ENCODE measurements at regions not wholly inside any gene's neighbourhood (a gene's known extent, or its start where the extent isn't known, plus 50 kb on each side); places are given as distances from the start of the nearest gene placed in this dataset.
A peak's percentile ranks its signal among the peaks of the same experiment; 100 is the strongest.

DNA sequence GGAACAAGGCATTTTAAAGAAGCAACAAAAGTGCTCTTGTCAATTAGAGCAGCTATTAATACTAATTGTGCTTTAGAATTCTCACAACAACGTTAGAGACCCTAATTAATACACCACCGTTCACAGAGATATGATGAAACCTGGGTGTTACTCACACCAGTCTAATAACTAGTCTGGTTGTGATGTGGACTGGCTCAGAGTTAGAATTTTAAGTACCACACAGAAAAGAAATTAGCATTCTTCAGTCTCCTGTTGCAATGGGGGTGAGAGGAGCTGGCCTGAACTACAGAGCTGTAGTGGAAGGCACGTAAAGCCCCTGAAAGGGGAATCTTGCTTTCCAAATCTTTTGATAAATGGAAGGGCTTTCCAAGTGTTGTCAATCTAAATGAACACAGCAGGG lies 240.8 kb upstream of the TOX3 start:
- TF ChIP-seq, protein P1, sequence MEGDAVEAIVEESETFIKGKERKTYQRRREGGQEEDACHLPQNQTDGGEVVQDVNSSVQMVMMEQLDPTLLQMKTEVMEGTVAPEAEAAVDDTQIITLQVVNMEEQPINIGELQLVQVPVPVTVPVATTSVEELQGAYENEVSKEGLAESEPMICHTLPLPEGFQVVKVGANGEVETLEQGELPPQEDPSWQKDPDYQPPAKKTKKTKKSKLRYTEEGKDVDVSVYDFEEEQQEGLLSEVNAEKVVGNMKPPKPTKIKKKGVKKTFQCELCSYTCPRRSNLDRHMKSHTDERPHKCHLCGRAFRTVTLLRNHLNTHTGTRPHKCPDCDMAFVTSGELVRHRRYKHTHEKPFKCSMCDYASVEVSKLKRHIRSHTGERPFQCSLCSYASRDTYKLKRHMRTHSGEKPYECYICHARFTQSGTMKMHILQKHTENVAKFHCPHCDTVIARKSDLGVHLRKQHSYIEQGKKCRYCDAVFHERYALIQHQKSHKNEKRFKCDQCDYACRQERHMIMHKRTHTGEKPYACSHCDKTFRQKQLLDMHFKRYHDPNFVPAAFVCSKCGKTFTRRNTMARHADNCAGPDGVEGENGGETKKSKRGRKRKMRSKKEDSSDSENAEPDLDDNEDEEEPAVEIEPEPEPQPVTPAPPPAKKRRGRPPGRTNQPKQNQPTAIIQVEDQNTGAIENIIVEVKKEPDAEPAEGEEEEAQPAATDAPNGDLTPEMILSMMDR (IDR thresholded peaks at IDR 0.05), result no peak
- no peak for TF ChIP-seq POLR2A (IDR thresholded peaks at IDR 0.05)
- no peaks in the 10 kb centered on the region for H3K36me3 ChIP-seq (replicated peaks in 1 of 2)
- H3K27ac ChIP-seq, result no peak overlapping the region
- H3K4me3 ChIP-seq, result no peak overlapping the region
- no peaks in the 10 kb centered on the region for H3K4me1 ChIP-seq (replicated peaks in 1 of 2)
- H3K27me3 ChIP-seq, result no peaks in the 10 kb centered on the region
- 47 to 59% (median 54%) methylated on average over 3 of the region's 3 CpGs for WGBS, 4 donors
- intact Hi-C loops (cut with DNase I), result no loop called here
- no peak for DNase-seq
- no peaks in the 10 kb centered on the region for H3K9me3 ChIP-seq (replicated peaks in 1 of 3)

DNA sequence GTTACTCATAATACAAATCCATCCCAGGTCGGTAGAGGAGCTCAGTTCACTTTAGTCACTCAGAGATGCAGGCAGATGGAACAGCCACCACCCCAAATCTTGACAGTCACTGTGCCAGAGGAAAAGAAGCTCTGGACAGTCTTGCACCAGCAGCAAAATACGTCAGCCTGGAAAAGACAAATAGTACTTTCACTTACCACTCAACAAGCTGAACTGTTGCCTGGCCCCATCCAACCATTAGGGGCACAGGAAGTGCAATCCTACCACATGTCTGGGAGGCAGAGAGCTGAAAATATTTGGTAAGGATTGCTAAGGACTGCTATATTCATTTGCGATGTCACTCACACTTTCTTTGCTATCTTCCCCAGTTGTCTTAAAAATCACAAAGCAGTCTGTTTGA lies 239.1 kb upstream of the TOX3 start:
- WGBS, 4 donors, result 55 to 66% (median 62%) methylated on average over 3 of the region's 3 CpGs
- intact Hi-C loops (cut with DNase I), result no loop called here
- Histone ChIP-seq H3K4me1 (replicated peaks in 1 of 2) (no peaks in the 10 kb centered on the region), H3K9me3 (replicated peaks in 1 of 3) (no peaks in the 10 kb centered on the region), H3K4me3 (no peak overlapping the region), H3K36me3 (replicated peaks in 1 of 2) (no peaks in the 10 kb centered on the region), H3K27me3 (no peaks in the 10 kb centered on the region), H3K27ac (no peak overlapping the region)
- peak in 1 of 7 donors; percentile 20 for DNase-seq
- TF ChIP-seq, protein P1 (IDR thresholded peaks at IDR 0.05), result no peak
- no peak for TF ChIP-seq POLR2A (IDR thresholded peaks at IDR 0.05)

DNA sequence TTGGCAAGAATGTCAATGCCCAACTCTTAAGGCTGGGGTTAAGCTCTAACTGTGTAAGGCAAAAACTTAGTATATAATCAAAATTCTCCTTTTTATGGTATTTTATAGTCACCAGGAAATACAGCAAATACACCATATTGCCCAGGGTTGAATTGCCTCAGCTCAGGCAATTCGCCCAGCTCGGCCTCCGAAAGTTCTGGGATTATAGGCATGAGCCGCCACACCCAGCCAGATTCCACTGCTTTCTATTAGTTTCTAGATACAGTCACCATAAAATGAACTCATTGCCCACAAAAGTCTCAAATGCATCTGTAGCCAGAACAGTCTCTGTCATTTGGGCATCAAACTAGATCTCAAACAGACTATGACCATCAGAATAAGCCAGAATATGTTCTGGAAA lies 238.7 kb upstream of the TOX3 start:
- DNase-seq, result no peak
- H3K4me1 ChIP-seq (replicated peaks in 1 of 2), result no peaks in the 10 kb centered on the region
- H3K36me3 ChIP-seq (replicated peaks in 1 of 2), result no peaks in the 10 kb centered on the region
- intact Hi-C loops (cut with DNase I), result no loop called here
- TF ChIP-seq, protein P1 (IDR thresholded peaks at IDR 0.05), result no peak
- TF ChIP-seq POLR2A (IDR thresholded peaks at IDR 0.05), result no peak
- 82 to 90% (median 87%) methylated on average over 4 of the region's 4 CpGs for WGBS, 4 donors
- no peaks in the 10 kb centered on the region for H3K27me3 ChIP-seq
- no peaks in the 10 kb centered on the region for H3K9me3 ChIP-seq (replicated peaks in 1 of 3)
- no peak overlapping the region for H3K27ac ChIP-seq
- no peak overlapping the region for H3K4me3 ChIP-seq

DNA sequence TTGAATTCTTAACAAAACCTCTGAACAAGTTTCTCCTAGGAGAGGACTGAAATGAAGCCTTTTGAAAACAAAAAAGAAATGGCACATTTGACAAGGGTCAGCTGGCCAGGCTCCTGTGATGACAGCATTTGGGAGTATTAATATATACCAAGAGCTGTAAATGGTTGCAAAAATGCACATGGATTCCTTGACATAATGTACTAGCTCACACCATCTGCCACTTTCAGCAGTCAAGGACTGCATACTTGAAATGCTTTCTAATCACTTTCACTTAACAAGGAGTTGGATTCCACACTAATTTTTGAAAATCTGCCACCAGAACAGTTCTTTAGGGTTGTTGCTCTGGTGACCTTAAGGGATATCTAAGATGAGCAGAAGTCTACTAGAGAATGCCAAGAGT lies 236.7 kb upstream of the TOX3 start:
- no peak overlapping the region for H3K4me3 ChIP-seq
- H3K27ac ChIP-seq, result no peak overlapping the region
- no peak for DNase-seq
- no peaks in the 10 kb centered on the region for H3K9me3 ChIP-seq (replicated peaks in 1 of 3)
- intact Hi-C loops (cut with DNase I), result no loop called here
- no peaks in the 10 kb centered on the region for H3K4me1 ChIP-seq (replicated peaks in 1 of 2)
- TF ChIP-seq, protein P1 (IDR thresholded peaks at IDR 0.05), result no peak
- no peak for TF ChIP-seq POLR2A (IDR thresholded peaks at IDR 0.05)
- H3K27me3 ChIP-seq, result no peaks in the 10 kb centered on the region
- no peaks in the 10 kb centered on the region for H3K36me3 ChIP-seq (replicated peaks in 1 of 2)
